ENCODE measurements at regions not wholly inside any gene's neighbourhood (a gene's known extent, or its start where the extent isn't known, plus 50 kb on each side); places are given as distances from the start of the nearest gene placed in this dataset.

GRCh38 chr3:76051145-76051544 lies 265.8 kb upstream of the ZNF717 start:
- TF ChIP-seq CTCF (IDR thresholded peaks at IDR 0.05) = no peak
- no peak for TF ChIP-seq POLR2A (IDR thresholded peaks at IDR 0.05)

All from lower leg skin (tissue), 3 donors.